ENCODE measurements at regions not wholly inside any gene's neighbourhood (a gene's known extent, or its start where the extent isn't known, plus 50 kb on each side); places are given as distances from the start of the nearest gene placed in this dataset.
"Not testable (repeated sequence)": the region's sequence is repeated elsewhere in the genome, so short reads cannot be mapped to it uniquely, and the experiment has no call there.

GRCh38 chr13:109271555-109272541 lies 514.5 kb downstream of the IRS2 start:
- no peak for DNase-seq

GRCh38 chr13:109271061-109271460 lies 515.3 kb downstream of the IRS2 start:
- DNase-seq, result no peak

GRCh38 chr13:109269381-109269780 lies 517.0 kb downstream of the IRS2 start:
- DNase-seq, result not testable (repeated sequence)

DNA sequence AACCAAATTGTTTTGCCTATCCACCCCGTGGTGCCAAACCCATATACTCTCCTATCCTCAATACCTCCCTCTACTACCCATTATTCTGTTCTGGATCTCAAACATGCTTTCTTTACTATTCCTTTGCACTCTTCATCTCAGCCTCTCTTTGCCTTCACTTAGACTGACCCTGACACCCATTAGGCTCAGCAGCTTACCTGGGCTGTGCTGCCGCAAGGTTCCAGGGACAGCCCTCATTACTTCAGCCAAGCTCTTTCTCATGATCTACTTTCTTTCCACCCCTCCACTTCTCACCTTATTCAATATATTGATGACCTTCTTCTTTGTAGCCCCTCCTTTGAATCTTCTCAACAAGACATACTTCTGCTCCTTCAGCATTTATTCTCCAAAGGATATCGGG lies 517.9 kb downstream of the IRS2 start:
- DNase-seq, result not testable (repeated sequence)

DNA sequence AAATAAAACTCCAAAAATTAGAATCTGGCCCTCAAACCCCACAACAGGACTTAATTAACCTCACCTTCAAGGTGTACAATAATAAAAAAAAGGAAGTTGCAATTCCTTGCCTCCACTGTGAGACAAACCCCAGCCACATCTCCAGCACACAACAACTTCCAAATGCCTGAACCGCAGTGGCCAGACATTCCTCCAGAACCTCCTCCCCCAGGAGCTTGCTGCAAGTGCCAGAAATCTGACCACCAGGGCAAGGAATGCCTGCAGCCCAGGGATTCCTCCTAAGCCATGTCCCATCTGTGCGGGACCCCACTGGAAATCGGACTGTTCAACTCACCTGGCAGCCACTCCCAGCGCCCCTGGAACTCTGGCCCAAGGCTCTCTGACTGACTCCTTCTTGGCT lies 519.0 kb downstream of the IRS2 start:
- not testable (repeated sequence) for DNase-seq

GRCh38 chr13:109265438-109265742 lies 521.0 kb downstream of the IRS2 start:
- not testable (repeated sequence) for DNase-seq

DNA sequence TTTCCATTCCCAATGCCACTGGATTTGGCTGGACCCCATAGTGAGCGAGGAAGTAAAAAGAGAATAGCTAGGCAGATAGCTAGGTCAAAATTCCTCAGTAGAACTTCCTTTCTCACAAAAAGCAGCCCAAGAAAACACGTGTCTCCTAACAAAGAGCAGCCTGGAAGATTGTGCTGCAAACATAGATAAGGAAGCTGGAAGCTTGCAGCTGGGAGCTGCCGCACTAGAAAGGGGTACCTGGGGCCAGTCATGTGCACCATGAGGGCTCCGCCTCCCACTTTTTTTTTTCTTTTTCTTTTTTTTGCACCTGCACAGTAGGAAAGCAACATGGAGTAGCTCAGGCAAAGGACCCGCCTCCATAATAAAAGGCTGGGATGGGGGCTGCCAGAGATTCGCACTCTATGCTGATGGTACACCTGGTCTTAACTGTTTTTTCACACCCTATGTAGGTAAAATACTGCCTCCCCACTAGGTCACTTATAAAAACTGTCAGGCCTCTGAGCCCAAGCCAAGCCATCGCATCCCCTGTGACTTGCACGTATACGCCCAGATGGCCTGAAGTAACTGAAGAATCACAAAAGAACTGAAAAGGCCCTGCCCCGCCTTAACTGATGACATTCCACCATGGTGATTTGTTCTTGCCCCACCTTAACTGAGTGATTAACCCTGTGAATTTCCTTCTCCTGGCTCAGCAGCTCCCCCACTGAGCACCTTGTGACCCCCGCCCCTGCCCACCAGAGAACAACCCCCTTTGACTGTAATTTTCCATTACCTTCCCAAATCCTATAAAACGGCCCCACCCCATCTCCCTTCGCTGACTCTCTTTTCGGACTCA lies 521.6 kb downstream of the IRS2 start:
- DNase-seq, result not testable (repeated sequence)

GRCh38 chr13:109257761-109258157 lies 528.6 kb downstream of the IRS2 start:
- DNase-seq, result not testable (repeated sequence)

All from suppressor macrophage treated with lipopolysaccharide for 1 hour (primary cell).